ENCODE measurements at regions not wholly inside any gene's neighbourhood (a gene's known extent, or its start where the extent isn't known, plus 50 kb on each side); places are given as distances from the start of the nearest gene placed in this dataset.
"Not testable (repeated sequence)": the region's sequence is repeated elsewhere in the genome, so short reads cannot be mapped to it uniquely, and the experiment has no call there.

GRCh38 chr13:87168390-87168789 lies 502.8 kb upstream of the SLITRK5 start:
- no peak overlapping the region for H3K4me3 ChIP-seq (ENCODE audit: low read depth, low read length, poor library complexity, severe bottlenecking)
- H3K79me2 ChIP-seq (ENCODE audit: insufficient read depth, low read length), result no peaks in the 10 kb centered on the region
- TF ChIP-seq, protein P1, sequence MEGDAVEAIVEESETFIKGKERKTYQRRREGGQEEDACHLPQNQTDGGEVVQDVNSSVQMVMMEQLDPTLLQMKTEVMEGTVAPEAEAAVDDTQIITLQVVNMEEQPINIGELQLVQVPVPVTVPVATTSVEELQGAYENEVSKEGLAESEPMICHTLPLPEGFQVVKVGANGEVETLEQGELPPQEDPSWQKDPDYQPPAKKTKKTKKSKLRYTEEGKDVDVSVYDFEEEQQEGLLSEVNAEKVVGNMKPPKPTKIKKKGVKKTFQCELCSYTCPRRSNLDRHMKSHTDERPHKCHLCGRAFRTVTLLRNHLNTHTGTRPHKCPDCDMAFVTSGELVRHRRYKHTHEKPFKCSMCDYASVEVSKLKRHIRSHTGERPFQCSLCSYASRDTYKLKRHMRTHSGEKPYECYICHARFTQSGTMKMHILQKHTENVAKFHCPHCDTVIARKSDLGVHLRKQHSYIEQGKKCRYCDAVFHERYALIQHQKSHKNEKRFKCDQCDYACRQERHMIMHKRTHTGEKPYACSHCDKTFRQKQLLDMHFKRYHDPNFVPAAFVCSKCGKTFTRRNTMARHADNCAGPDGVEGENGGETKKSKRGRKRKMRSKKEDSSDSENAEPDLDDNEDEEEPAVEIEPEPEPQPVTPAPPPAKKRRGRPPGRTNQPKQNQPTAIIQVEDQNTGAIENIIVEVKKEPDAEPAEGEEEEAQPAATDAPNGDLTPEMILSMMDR (IDR thresholded peaks at IDR 0.05; ENCODE audit: low read length), result no peak
- no peak for TF ChIP-seq EZH2 (IDR thresholded peaks at IDR 0.05; ENCODE audit: borderline replicate concordance, low read length)
- H3K27ac ChIP-seq (ENCODE audit: low read depth, low read length, poor library complexity, severe bottlenecking), result no peak overlapping the region
- H3K36me3 ChIP-seq (ENCODE audit: insufficient read depth, low read length), result no peaks in the 10 kb centered on the region
- no peak overlapping the region for H3K4me2 ChIP-seq (ENCODE audit: low read length)
- no peak overlapping the region for H3K9ac ChIP-seq (ENCODE audit: low read length)
- H3F3A ChIP-seq (ENCODE audit: insufficient read depth, low read length), result no peaks in the 10 kb centered on the region
- no peaks in the 10 kb centered on the region for H4K20me1 ChIP-seq (ENCODE audit: insufficient read depth, low read length)
- H3K9me2 ChIP-seq (ENCODE audit: low read depth, low read length), result no peaks in the 10 kb centered on the region
- H3K4me1 ChIP-seq (ENCODE audit: insufficient read depth, low read length, severe bottlenecking), result no peaks in the 10 kb centered on the region
- no peaks in the 10 kb centered on the region for H3K9me3 ChIP-seq (ENCODE audit: low read length)
- H2AFZ ChIP-seq (ENCODE audit: low read length), result no peak overlapping the region
- no peaks in the 10 kb centered on the region for H3K27me3 ChIP-seq (ENCODE audit: insufficient read depth, low read length)

- H2AFZ ChIP-seq (ENCODE audit: low read length), result no peak overlapping the region
- H3K9ac ChIP-seq (ENCODE audit: low read length), result no peak overlapping the region
- no peaks in the 10 kb centered on the region for H3K36me3 ChIP-seq (ENCODE audit: insufficient read depth, low read length)
- no peaks in the 10 kb centered on the region for H3K27me3 ChIP-seq (ENCODE audit: insufficient read depth, low read length)
- H3K27ac ChIP-seq (ENCODE audit: low read depth, low read length, poor library complexity, severe bottlenecking), result no peak overlapping the region
- no peaks in the 10 kb centered on the region for H3K9me3 ChIP-seq (ENCODE audit: low read length)
- no peaks in the 10 kb centered on the region for H4K20me1 ChIP-seq (ENCODE audit: insufficient read depth, low read length)
- TF ChIP-seq, protein P1 (IDR thresholded peaks at IDR 0.05; ENCODE audit: low read length), result no peak
- TF ChIP-seq EZH2 (IDR thresholded peaks at IDR 0.05; ENCODE audit: borderline replicate concordance, low read length), result no peak
- no peak overlapping the region for H3K4me3 ChIP-seq (ENCODE audit: low read depth, low read length, poor library complexity, severe bottlenecking)
- H3K4me1 ChIP-seq (ENCODE audit: insufficient read depth, low read length, severe bottlenecking), result no peaks in the 10 kb centered on the region
- no peaks in the 10 kb centered on the region for H3K79me2 ChIP-seq (ENCODE audit: insufficient read depth, low read length)
- H3K4me2 ChIP-seq (ENCODE audit: low read length), result no peak overlapping the region
- no peaks in the 10 kb centered on the region for H3F3A ChIP-seq (ENCODE audit: insufficient read depth, low read length)
- H3K9me2 ChIP-seq (ENCODE audit: low read depth, low read length), result no peaks in the 10 kb centered on the region
These were observed 501.8 kb upstream of the SLITRK5 start for GRCh38 chr13:87169337-87169736.

- no peaks in the 10 kb centered on the region for H4K20me1 ChIP-seq (ENCODE audit: insufficient read depth, low read length)
- no peak for TF ChIP-seq EZH2 (IDR thresholded peaks at IDR 0.05; ENCODE audit: borderline replicate concordance, low read length)
- TF ChIP-seq, protein P1 (IDR thresholded peaks at IDR 0.05; ENCODE audit: low read length), result no peak
- no peak overlapping the region for H3K4me2 ChIP-seq (ENCODE audit: low read length)
- no peaks in the 10 kb centered on the region for H3K9me2 ChIP-seq (ENCODE audit: low read depth, low read length)
- no peaks in the 10 kb centered on the region for H3F3A ChIP-seq (ENCODE audit: insufficient read depth, low read length)
- no peaks in the 10 kb centered on the region for H3K27me3 ChIP-seq (ENCODE audit: insufficient read depth, low read length)
- H3K79me2 ChIP-seq (ENCODE audit: insufficient read depth, low read length), result no peaks in the 10 kb centered on the region
- H3K9me3 ChIP-seq (ENCODE audit: low read length), result no peaks in the 10 kb centered on the region
- no peak overlapping the region for H2AFZ ChIP-seq (ENCODE audit: low read length)
- no peaks in the 10 kb centered on the region for H3K36me3 ChIP-seq (ENCODE audit: insufficient read depth, low read length)
- H3K4me1 ChIP-seq (ENCODE audit: insufficient read depth, low read length, severe bottlenecking), result no peaks in the 10 kb centered on the region
- H3K9ac ChIP-seq (ENCODE audit: low read length), result no peak overlapping the region
- H3K4me3 ChIP-seq (ENCODE audit: low read depth, low read length, poor library complexity, severe bottlenecking), result no peak overlapping the region
- no peak overlapping the region for H3K27ac ChIP-seq (ENCODE audit: low read depth, low read length, poor library complexity, severe bottlenecking)
These were observed 498.9 kb upstream of the SLITRK5 start for GRCh38 chr13:87172166-87172835.

DNA sequence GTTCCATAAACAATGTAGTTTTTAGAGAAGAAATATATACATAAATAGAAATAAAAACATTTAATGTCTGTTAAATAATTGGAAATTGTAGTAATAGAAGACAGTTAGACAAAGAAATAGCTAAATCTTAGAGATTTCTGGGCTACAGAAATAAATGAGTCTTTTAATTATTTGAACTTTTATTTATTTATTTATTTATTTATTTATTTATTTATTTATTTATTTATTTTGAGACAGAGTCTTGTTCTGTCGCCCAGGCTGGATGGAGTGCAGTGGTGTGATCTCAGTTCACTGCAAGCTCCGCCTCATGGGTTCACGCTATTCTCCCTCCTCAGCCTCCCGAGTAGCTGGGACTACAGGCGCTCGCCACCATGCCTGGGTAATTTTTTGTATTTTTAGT lies 486.0 kb upstream of the SLITRK5 start:
- not testable (repeated sequence) for H3K9me3 ChIP-seq (ENCODE audit: low read length); H3K9ac ChIP-seq (ENCODE audit: low read length); H3F3A ChIP-seq (ENCODE audit: insufficient read depth, low read length); H3K79me2 ChIP-seq (ENCODE audit: insufficient read depth, low read length); H2AFZ ChIP-seq (ENCODE audit: low read length); H3K9me2 ChIP-seq (ENCODE audit: low read depth, low read length); H3K4me2 ChIP-seq (ENCODE audit: low read length); H3K36me3 ChIP-seq (ENCODE audit: insufficient read depth, low read length); H3K4me3 ChIP-seq (ENCODE audit: low read depth, low read length, poor library complexity, severe bottlenecking); H3K27me3 ChIP-seq (ENCODE audit: insufficient read depth, low read length); H4K20me1 ChIP-seq (ENCODE audit: insufficient read depth, low read length); H3K27ac ChIP-seq (ENCODE audit: low read depth, low read length, poor library complexity, severe bottlenecking); H3K4me1 ChIP-seq (ENCODE audit: insufficient read depth, low read length, severe bottlenecking)

GRCh38 chr13:87186647-87187046 lies 484.5 kb upstream of the SLITRK5 start:
- H3K9me3 ChIP-seq (ENCODE audit: low read length); H4K20me1 ChIP-seq (ENCODE audit: insufficient read depth, low read length); H3K4me1 ChIP-seq (ENCODE audit: insufficient read depth, low read length, severe bottlenecking); H3K9ac ChIP-seq (ENCODE audit: low read length); H3K4me2 ChIP-seq (ENCODE audit: low read length); H3K79me2 ChIP-seq (ENCODE audit: insufficient read depth, low read length); H3K36me3 ChIP-seq (ENCODE audit: insufficient read depth, low read length); H3K27ac ChIP-seq (ENCODE audit: low read depth, low read length, poor library complexity, severe bottlenecking); H2AFZ ChIP-seq (ENCODE audit: low read length); H3K4me3 ChIP-seq (ENCODE audit: low read depth, low read length, poor library complexity, severe bottlenecking); H3F3A ChIP-seq (ENCODE audit: insufficient read depth, low read length); H3K9me2 ChIP-seq (ENCODE audit: low read depth, low read length); H3K27me3 ChIP-seq (ENCODE audit: insufficient read depth, low read length): not testable (repeated sequence)

Data from OCI-LY1 (cell line).